Suprapubic skin (tissue), 4 donors: ENCODE measurements at regions not wholly inside any gene's neighbourhood (a gene's known extent, or its start where the extent isn't known, plus 50 kb on each side); places are given as distances from the start of the nearest gene placed in this dataset.

Experiments used
- DNase-seq, 2 donors: peaks; one replicate each; pipeline ENCODE4 v3.0.0-alpha.2; 2019; ENCODE audit warnings: low spot score in 2 of 2
- H3K27ac ChIP-seq: fragments of 200-600 bp; sonication (generic); one replicate; pipeline ENCODE4 v1.5.1; 2019
- H3K27me3 ChIP-seq: fragments of 200-600 bp; sonication (generic); one replicate; pipeline ENCODE4 v1.5.1; 2019
- H3K36me3 ChIP-seq: fragments of 200-600 bp; sonication (generic); one replicate; pipeline ENCODE4 v1.5.1; 2019
- H3K4me1 ChIP-seq: fragments of 200-600 bp; sonication (generic); one replicate; pipeline ENCODE4 v1.5.1; 2019
- H3K4me3 ChIP-seq: fragments of 200-600 bp; sonication (generic); one replicate; pipeline ENCODE4 v1.5.1; 2019; ENCODE audit warnings: mild to moderate bottlenecking
- H3K9me3 ChIP-seq: fragments of 200-600 bp; sonication (generic); one replicate; pipeline ENCODE4 v1.5.1; 2019
- CTCF ChIP-seq, 2 donors: fragments of 200-600 bp in 1 of 2; fragments of 450-650 bp in 1 of 2; sonication (generic) in 1 of 2; IDR thresholded peaks; one replicate each; pipeline ENCODE4 v1.5.1; 2016 to 2019; ENCODE audit warnings: antibody characterized with exemption in 2 of 2, mild to moderate bottlenecking in 1 of 2, moderate library complexity in 1 of 2
- EP300 ChIP-seq: sonication (generic); formaldehyde crosslinking; IDR thresholded peaks from one replicate; pipeline ENCODE4 v1.6.1; 2017; ENCODE audit warnings: antibody characterized with exemption
- POLR2A ChIP-seq, 2 donors: fragments of 450-650 bp; IDR thresholded peaks; one replicate each; pipeline ENCODE4 v1.6.1; 2017; ENCODE audit warnings: antibody characterized with exemption in 2 of 2, mild to moderate bottlenecking in 2 of 2, moderate library complexity in 2 of 2
- POLR2AphosphoS5 ChIP-seq, 3 donors: sonication (generic); formaldehyde crosslinking; IDR thresholded peaks; one replicate each; pipeline ENCODE4 v1.6.1; 2017; ENCODE audit warnings: antibody characterized with exemption in 3 of 3
- WGBS: methylation state at CpG from one replicate; pipeline ENCODE4 v1.1.5; 2018; 5-methylcytosine and 5-hydroxymethylcytosine counted together

- H3K36me3 ChIP-seq = no peaks in the 10 kb centered on the region
- H3K27me3 ChIP-seq = no peaks in the 10 kb centered on the region
- WGBS = 90% methylated on average over 2 of the region's 2 CpGs
- H3K4me1 ChIP-seq = no peaks in the 10 kb centered on the region
- no peak overlapping the region for H3K4me3 ChIP-seq
- TF ChIP-seq CTCF (IDR thresholded peaks at IDR 0.05) (no peak), EP300 (no peak), POLR2AphosphoS5 (IDR thresholded peaks at IDR 0.05) (no peak), POLR2A (IDR thresholded peaks at IDR 0.05) (no peak)
- no peak overlapping the region for H3K27ac ChIP-seq
- H3K9me3 ChIP-seq = no peaks in the 10 kb centered on the region
- DNase-seq = no peak
Observed at GRCh38 chr6:119466226-119466625, 116.7 kb upstream of the MAN1A1 start.

- no peaks in the 10 kb centered on the region for H3K36me3 ChIP-seq
Observed at GRCh38 chr6:119463081-119463626, 113.6 kb upstream of the MAN1A1 start.

GRCh38 chr6:119461187-119461586 lies 111.6 kb upstream of the MAN1A1 start:
- Histone ChIP-seq H3K9me3 (no peaks in the 10 kb centered on the region), H3K4me3 (no peak overlapping the region), H3K4me1 (no peaks in the 10 kb centered on the region), H3K27ac (no peak overlapping the region), H3K27me3 (no peaks in the 10 kb centered on the region), H3K36me3 (no peaks in the 10 kb centered on the region)
- TF ChIP-seq EP300 = no peak
- TF ChIP-seq POLR2AphosphoS5 (IDR thresholded peaks at IDR 0.05) = no peak
- TF ChIP-seq POLR2A (IDR thresholded peaks at IDR 0.05) = no peak
- TF ChIP-seq CTCF (IDR thresholded peaks at IDR 0.05) = no peak
- WGBS = 71% methylated on average over 1 of the region's 1 CpG
- DNase-seq = no peak

More at GRCh38 chr6:119463081-119463626, 113.6 kb upstream of the MAN1A1 start:
- WGBS = 71% methylated on average over 4 of the region's 4 CpGs
- no peak for TF ChIP-seq EP300
- no peak for TF ChIP-seq CTCF (IDR thresholded peaks at IDR 0.05)
- no peak for TF ChIP-seq POLR2A (IDR thresholded peaks at IDR 0.05)
- TF ChIP-seq POLR2AphosphoS5 (IDR thresholded peaks at IDR 0.05) = no peak
- no peak for DNase-seq
- no peaks in the 10 kb centered on the region for H3K27me3 ChIP-seq
- no peaks in the 10 kb centered on the region for H3K4me1 ChIP-seq
- no peak overlapping the region for H3K4me3 ChIP-seq
- H3K9me3 ChIP-seq = no peaks in the 10 kb centered on the region
- no peak overlapping the region for H3K27ac ChIP-seq

GRCh38 chr6:119459207-119459974 lies 109.8 kb upstream of the MAN1A1 start:
- H3K4me3 ChIP-seq = no peak overlapping the region
- 89% methylated on average over 6 of the region's 6 CpGs for WGBS
- TF ChIP-seq EP300 (no peak), POLR2A (IDR thresholded peaks at IDR 0.05) (no peak), CTCF (IDR thresholded peaks at IDR 0.05) (no peak), POLR2AphosphoS5 (IDR thresholded peaks at IDR 0.05) (no peak)
- no peak for DNase-seq
- H3K27ac ChIP-seq = no peak overlapping the region
- H3K9me3 ChIP-seq = no peaks in the 10 kb centered on the region
- H3K27me3 ChIP-seq = no peaks in the 10 kb centered on the region
- no peaks in the 10 kb centered on the region for H3K36me3 ChIP-seq
- H3K4me1 ChIP-seq = peaks cover 2% of the 10 kb centered on the region

DNA sequence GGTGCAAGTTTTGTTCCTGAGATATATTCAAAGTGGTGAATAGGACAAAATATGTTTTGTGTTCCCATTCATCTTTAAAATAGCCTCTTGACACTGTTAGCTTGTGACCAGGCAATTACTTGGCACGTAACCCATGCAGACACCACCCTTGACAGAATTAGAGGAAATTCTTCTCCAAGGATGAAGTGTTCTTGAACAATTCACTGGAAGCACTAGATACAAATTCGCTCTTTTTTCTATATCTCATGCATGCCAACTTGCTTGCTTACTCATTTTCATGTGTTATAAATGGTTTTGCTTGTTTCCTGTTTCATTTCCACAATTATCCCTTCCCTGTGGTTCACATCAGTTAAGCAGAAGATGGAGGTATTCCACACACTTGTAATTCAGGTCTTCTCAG lies 105.2 kb upstream of the MAN1A1 start:
- Histone ChIP-seq H3K4me1 (peaks cover 4% of the 10 kb centered on the region), H3K36me3 (no peaks in the 10 kb centered on the region), H3K4me3 (no peak overlapping the region), H3K27me3 (no peaks in the 10 kb centered on the region), H3K9me3 (no peaks in the 10 kb centered on the region), H3K27ac (no peak overlapping the region)
- no peak for TF ChIP-seq EP300
- TF ChIP-seq POLR2A (IDR thresholded peaks at IDR 0.05) = no peak
- DNase-seq = no peak
- 59% methylated on average over 2 of the region's 2 CpGs for WGBS
